ENCODE measurements at regions not wholly inside any gene's neighbourhood (a gene's known extent, or its start where the extent isn't known, plus 50 kb on each side); places are given as distances from the start of the nearest gene placed in this dataset.

GRCh38 chr3:177563792-177564191, 366.5 kb upstream of the TBL1XR1 start:
- H3K9me3 Mint-ChIP-seq (ENCODE audit: unreplicated experiment) = no peaks in the 10 kb centered on the region
- H3K27ac Mint-ChIP-seq (ENCODE audit: low read depth, unreplicated experiment) = no peak overlapping the region
- no peaks in the 10 kb centered on the region for H3K27me3 Mint-ChIP-seq (ENCODE audit: insufficient read depth, unreplicated experiment)
- H3K36me3 Mint-ChIP-seq (ENCODE audit: insufficient read depth, unreplicated experiment) = no peaks in the 10 kb centered on the region
- CTCF ChIA-PET = no interaction called here
- H3K4me3 Mint-ChIP-seq (ENCODE audit: unreplicated experiment) = no peak overlapping the region
- BruUV-seq (replicated peaks) = no TSS peak
- TF ChIP-seq, protein P1, sequence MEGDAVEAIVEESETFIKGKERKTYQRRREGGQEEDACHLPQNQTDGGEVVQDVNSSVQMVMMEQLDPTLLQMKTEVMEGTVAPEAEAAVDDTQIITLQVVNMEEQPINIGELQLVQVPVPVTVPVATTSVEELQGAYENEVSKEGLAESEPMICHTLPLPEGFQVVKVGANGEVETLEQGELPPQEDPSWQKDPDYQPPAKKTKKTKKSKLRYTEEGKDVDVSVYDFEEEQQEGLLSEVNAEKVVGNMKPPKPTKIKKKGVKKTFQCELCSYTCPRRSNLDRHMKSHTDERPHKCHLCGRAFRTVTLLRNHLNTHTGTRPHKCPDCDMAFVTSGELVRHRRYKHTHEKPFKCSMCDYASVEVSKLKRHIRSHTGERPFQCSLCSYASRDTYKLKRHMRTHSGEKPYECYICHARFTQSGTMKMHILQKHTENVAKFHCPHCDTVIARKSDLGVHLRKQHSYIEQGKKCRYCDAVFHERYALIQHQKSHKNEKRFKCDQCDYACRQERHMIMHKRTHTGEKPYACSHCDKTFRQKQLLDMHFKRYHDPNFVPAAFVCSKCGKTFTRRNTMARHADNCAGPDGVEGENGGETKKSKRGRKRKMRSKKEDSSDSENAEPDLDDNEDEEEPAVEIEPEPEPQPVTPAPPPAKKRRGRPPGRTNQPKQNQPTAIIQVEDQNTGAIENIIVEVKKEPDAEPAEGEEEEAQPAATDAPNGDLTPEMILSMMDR (IDR thresholded peaks at IDR 0.05; ENCODE audit: unreplicated experiment) = no peak
- POLR2A ChIA-PET = interaction anchor here (1.6 kb wide), 1 partner anchor 9 kb away, joined by 5 read pairs; no protein-coding TSS in a partner anchor
- DNase-seq (ENCODE audit: unreplicated experiment) = no peak
- intact Hi-C loops (cut with micrococcal nuclease) = no loop called here
- peaks cover 12% of the 10 kb centered on the region for H3K4me1 Mint-ChIP-seq (ENCODE audit: insufficient read depth, unreplicated experiment)

DNA sequence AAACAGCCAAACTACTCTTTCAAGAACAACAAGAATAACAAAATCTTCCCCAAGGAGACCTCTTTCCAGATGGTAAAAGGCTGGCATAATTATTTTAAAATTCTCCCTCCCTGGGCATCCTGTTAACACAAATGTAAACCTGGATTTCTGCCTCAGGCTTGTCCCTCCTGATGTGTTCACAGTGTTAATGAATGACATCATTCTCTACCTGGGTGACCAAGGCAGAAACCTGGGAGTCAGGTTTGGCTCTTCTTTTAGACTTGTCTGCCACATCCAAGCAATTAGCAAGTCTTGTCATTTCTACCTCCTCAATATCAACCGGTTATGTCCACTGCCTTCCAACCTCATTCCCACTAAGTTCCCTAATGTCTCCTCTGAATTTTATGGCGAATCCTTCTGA, 368.7 kb upstream of the TBL1XR1 start:
- Mint-ChIP-seq H3K4me3 (ENCODE audit: unreplicated experiment) (no peak overlapping the region), H3K4me1 (ENCODE audit: insufficient read depth, unreplicated experiment) (peaks cover 32% of the 10 kb centered on the region), H3K27ac (ENCODE audit: low read depth, unreplicated experiment) (no peak overlapping the region), H3K27me3 (ENCODE audit: insufficient read depth, unreplicated experiment) (no peaks in the 10 kb centered on the region), H3K9me3 (ENCODE audit: unreplicated experiment) (peaks cover 13% of the 10 kb centered on the region), H3K36me3 (ENCODE audit: insufficient read depth, unreplicated experiment) (peaks cover 5% of the 10 kb centered on the region)
- intact Hi-C loops (cut with micrococcal nuclease) = no loop called here
- DNase-seq (ENCODE audit: unreplicated experiment) = no peak
- POLR2A ChIA-PET = no interaction called here
- no TSS peak for BruUV-seq (replicated peaks)
- TF ChIP-seq, protein P1 (IDR thresholded peaks at IDR 0.05; ENCODE audit: unreplicated experiment) = no peak
- CTCF ChIA-PET = no interaction called here

DNA sequence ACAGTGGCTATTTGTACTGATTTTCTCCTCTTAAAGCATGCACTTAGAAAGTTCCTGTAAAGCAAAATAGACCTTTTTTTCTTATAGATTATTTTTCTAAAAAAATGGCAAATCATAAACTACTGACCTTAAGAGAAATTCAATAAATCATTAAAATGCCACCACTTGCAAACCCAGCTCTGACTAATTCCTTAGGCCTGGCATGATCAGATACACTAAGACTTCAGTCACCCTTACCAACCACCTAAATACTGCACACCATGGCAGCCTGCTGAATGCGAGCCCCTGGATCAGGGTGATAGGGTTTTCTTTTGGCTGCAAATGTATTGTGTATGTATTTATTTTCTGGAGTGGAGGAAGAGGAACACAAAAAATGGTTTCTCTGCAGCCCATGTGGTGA, 370.6 kb upstream of the TBL1XR1 start:
- Mint-ChIP-seq H3K27ac (ENCODE audit: low read depth, unreplicated experiment) (no peak overlapping the region), H3K36me3 (ENCODE audit: insufficient read depth, unreplicated experiment) (peaks cover 5% of the 10 kb centered on the region), H3K4me1 (ENCODE audit: insufficient read depth, unreplicated experiment) (peaks cover 39% of the 10 kb centered on the region), H3K4me3 (ENCODE audit: unreplicated experiment) (no peak overlapping the region), H3K27me3 (ENCODE audit: insufficient read depth, unreplicated experiment) (no peaks in the 10 kb centered on the region), H3K9me3 (ENCODE audit: unreplicated experiment) (peaks cover 13% of the 10 kb centered on the region)
- intact Hi-C loops (cut with micrococcal nuclease) = no loop called here
- CTCF ChIA-PET = interaction anchor here (0.6 kb wide), 1 partner anchor 283 kb away, joined by 3 read pairs; no protein-coding TSS in a partner anchor
- POLR2A ChIA-PET = interaction anchor here (0.6 to 1.2 kb wide), 3 partner anchors 24 to 135 kb away, joined by 3 to 4 read pairs (median 3); no protein-coding TSS in a partner anchor
- no TSS peak for BruUV-seq (replicated peaks)
- TF ChIP-seq, protein P1 (IDR thresholded peaks at IDR 0.05; ENCODE audit: unreplicated experiment) = no peak
- DNase-seq (ENCODE audit: unreplicated experiment) = no peak

- CTCF ChIA-PET = interaction anchor here (0.6 kb wide), 1 partner anchor 16 kb away, joined by 3 read pairs; no protein-coding TSS in a partner anchor
- POLR2A ChIA-PET = no interaction called here
- intact Hi-C loops (cut with micrococcal nuclease) = no loop called here
- no TSS peak for BruUV-seq (replicated peaks)
- Mint-ChIP-seq H3K27ac (ENCODE audit: low read depth, unreplicated experiment) (peak overlapping the region; percentile 93), H3K36me3 (ENCODE audit: insufficient read depth, unreplicated experiment) (peaks cover 5% of the 10 kb centered on the region), H3K4me3 (ENCODE audit: unreplicated experiment) (peak overlapping the region; percentile 30), H3K9me3 (ENCODE audit: unreplicated experiment) (peaks cover 13% of the 10 kb centered on the region), H3K4me1 (ENCODE audit: insufficient read depth, unreplicated experiment) (peaks cover 29% of the 10 kb centered on the region), H3K27me3 (ENCODE audit: insufficient read depth, unreplicated experiment) (no peaks in the 10 kb centered on the region)
- TF ChIP-seq, protein P1 (IDR thresholded peaks at IDR 0.05; ENCODE audit: unreplicated experiment) = no peak
- DNase-seq (ENCODE audit: unreplicated experiment) = peak; percentile 96
Measured at GRCh38 chr3:177569193-177569592, 371.9 kb upstream of the TBL1XR1 start.
